Neural cell (in vitro differentiated cells): ENCODE measurements at regions not wholly inside any gene's neighbourhood (a gene's known extent, or its start where the extent isn't known, plus 50 kb on each side); places are given as distances from the start of the nearest gene placed in this dataset.

Experiments
- H2AFZ ChIP-seq: fragments of 200-600, 300-800 bp; sonication (generic), shearing (Covaris generic); 2 replicates; pipeline ENCODE4 v1.6.0; 2014; ENCODE audit warnings: low read depth, mild to moderate bottlenecking, antibody characterized with exemption, low read length, moderate library complexity
- H3F3A ChIP-seq: fragments of 200-600 bp; shearing (Covaris generic); 2 replicates; pipeline ENCODE4 v1.6.1; 2016; ENCODE audit warnings: mild to moderate bottlenecking, moderate library complexity, mixed read lengths, antibody characterized with exemption, low read length; ENCODE audit not compliant: insufficient read depth, poor library complexity, severe bottlenecking
- H3K27ac ChIP-seq: fragments of 200-600, 300-800 bp; sonication (generic), shearing (Covaris generic); 2 replicates; pipeline ENCODE4 v1.5.1; 2014; ENCODE audit warnings: mild to moderate bottlenecking, low read length, moderate library complexity
- H3K27me3 ChIP-seq: fragments of 300-800, 200-600 bp; sonication (generic), shearing (Covaris generic); 2 replicates; pipeline ENCODE4 v1.6.0; 2014; ENCODE audit warnings: mild to moderate bottlenecking, low read depth, low read length, moderate library complexity; ENCODE audit not compliant: insufficient read depth
- H3K36me3 ChIP-seq: fragments of 300-800, 200-600 bp; sonication (generic), shearing (Covaris generic); 2 replicates; pipeline ENCODE4 v1.5.1; 2014; ENCODE audit warnings: mild to moderate bottlenecking, antibody characterized with exemption, low read length, moderate library complexity; ENCODE audit not compliant: insufficient read depth
- H3K4me2 ChIP-seq: fragments of 300-800, 200-600 bp; sonication (generic), shearing (Covaris generic); 2 replicates; pipeline ENCODE4 v1.6.0; 2014; ENCODE audit warnings: mild to moderate bottlenecking, low read length
- H3K4me3 ChIP-seq: fragments of 300-800, 200-600 bp; sonication (generic), shearing (Covaris generic); 2 replicates; pipeline ENCODE4 v1.5.1; 2014; ENCODE audit warnings: mild to moderate bottlenecking, low read length, moderate library complexity
- H3K79me2 ChIP-seq: fragments of 200-600 bp; shearing (Covaris generic); replicated peaks from 2 replicates; pipeline ENCODE4 v1.6.0; 2014; ENCODE audit warnings: mild to moderate bottlenecking, low read length, moderate library complexity; ENCODE audit not compliant: insufficient read depth
- H3K9ac ChIP-seq: fragments of 300-800, 200-600 bp; sonication (generic), shearing (Covaris generic); 2 replicates; pipeline ENCODE4 v1.6.1; 2016; ENCODE audit warnings: mild to moderate bottlenecking, low read length, mixed read lengths
- H3K9me2 ChIP-seq: fragments of 200-600 bp; shearing (Covaris generic); 2 replicates; pipeline ENCODE4 v1.6.1; 2016; ENCODE audit warnings: mild to moderate bottlenecking, low read length, mixed read lengths; ENCODE audit not compliant: insufficient read depth
- H3K9me3 ChIP-seq: fragments of 200-600, 300-800 bp; sonication (generic), shearing (Covaris generic); 2 replicates; pipeline ENCODE4 v1.6.1; 2016; ENCODE audit warnings: mild to moderate bottlenecking, mixed run types, low read length, moderate library complexity, mixed read lengths
- H4K20me1 ChIP-seq: fragments of 200-600 bp; shearing (Covaris generic); 2 replicates; pipeline ENCODE4 v1.6.1; 2016; ENCODE audit warnings: mild to moderate bottlenecking, mixed run types; ENCODE audit not compliant: insufficient read depth
- CTCF ChIP-seq: fragments of 450-650 bp; IDR thresholded peaks from 2 replicates; pipeline ENCODE4 v1.5.1; 2014; ENCODE audit warnings: antibody characterized with exemption, mild to moderate bottlenecking, moderate library complexity; ENCODE audit not compliant: poor library complexity, severe bottlenecking
- EP300 ChIP-seq: fragments of 450-650 bp; conservative IDR thresholded peaks from 2 replicates; pipeline ENCODE4 v1.6.1; 2014; ENCODE audit warnings: antibody characterized with exemption, mild to moderate bottlenecking, moderate library complexity; ENCODE audit not compliant: poor library complexity, severe bottlenecking
- EZH2 ChIP-seq: fragments of 200-600, 300-800 bp; shearing (Covaris generic), sonication (generic); IDR thresholded peaks from 2 replicates; pipeline ENCODE4 v1.6.1; 2014; ENCODE audit warnings: antibody characterized with exemption, low read length, borderline replicate concordance, mild to moderate bottlenecking; ENCODE audit not compliant: insufficient read depth, poor library complexity, severe bottlenecking
- MXI1 ChIP-seq: fragments of 450-650 bp; conservative IDR thresholded peaks from 2 replicates; pipeline ENCODE4 v1.6.1; 2014; ENCODE audit warnings: antibody characterized with exemption, mild to moderate bottlenecking; ENCODE audit not compliant: poor library complexity, severe bottlenecking
- POLR2AphosphoS5 ChIP-seq: IDR thresholded peaks from 2 replicates; pipeline ENCODE4 v1.6.1; 2012
- RAD21 ChIP-seq: fragments of 450-650 bp; conservative IDR thresholded peaks from 2 replicates; pipeline ENCODE4 v1.6.1; 2014; ENCODE audit warnings: antibody characterized with exemption, mild to moderate bottlenecking, moderate library complexity
- REST ChIP-seq: IDR thresholded peaks from 2 replicates; pipeline ENCODE4 v1.6.1; 2012; ENCODE audit warnings: borderline replicate concordance
- SMC3 ChIP-seq: fragments of 450-650 bp; conservative IDR thresholded peaks from 2 replicates; pipeline ENCODE4 v1.6.1; 2014; ENCODE audit warnings: antibody characterized with exemption, mild to moderate bottlenecking, moderate library complexity; ENCODE audit not compliant: poor library complexity
- TAF1 ChIP-seq: IDR thresholded peaks from 2 replicates; pipeline ENCODE4 v1.6.1; 2012; ENCODE audit warnings: low read depth

- TF ChIP-seq MXI1, result no peak
- TF ChIP-seq CTCF, result no peak
- Histone ChIP-seq H2AFZ (no peak overlapping the region), H3K27ac (no peak overlapping the region), H3K36me3 (no peaks in the 10 kb centered on the region), H4K20me1 (no peaks in the 10 kb centered on the region), H3K9me3 (no peaks in the 10 kb centered on the region), H3K4me2 (no peak overlapping the region), H3K4me3 (no peak overlapping the region), H3K9ac (no peak overlapping the region), H3K9me2 (no peaks in the 10 kb centered on the region), H3F3A (no peaks in the 10 kb centered on the region), H3K79me2 (no peaks in the 10 kb centered on the region), H3K27me3 (no peaks in the 10 kb centered on the region)
These were observed 57.0 kb downstream of the RASL11A start for GRCh38 chr13:27327633-27328032.

- H4K20me1 ChIP-seq, result no peaks in the 10 kb centered on the region
- no peak for TF ChIP-seq SMC3
- TF ChIP-seq MXI1, result no peak
- no peak for TF ChIP-seq EP300
- no peak for TF ChIP-seq RAD21
- no peak for TF ChIP-seq CTCF
- H3K79me2 ChIP-seq, result no peaks in the 10 kb centered on the region
- no peaks in the 10 kb centered on the region for H3K27me3 ChIP-seq
- H3K4me3 ChIP-seq, result no peak overlapping the region
- H3F3A ChIP-seq, result no peaks in the 10 kb centered on the region
- no peak overlapping the region for H3K4me2 ChIP-seq
- H2AFZ ChIP-seq, result no peak overlapping the region
- H3K9me2 ChIP-seq, result no peaks in the 10 kb centered on the region
- H3K9ac ChIP-seq, result no peak overlapping the region
- no peaks in the 10 kb centered on the region for H3K36me3 ChIP-seq
- no peaks in the 10 kb centered on the region for H3K9me3 ChIP-seq
- H3K27ac ChIP-seq, result no peak overlapping the region
These were observed 58.6 kb downstream of the RASL11A start for GRCh38 chr13:27329210-27329609.

- no peak overlapping the region for H3K9ac ChIP-seq
- no peaks in the 10 kb centered on the region for H3K9me2 ChIP-seq
- H3K9me3 ChIP-seq, result no peaks in the 10 kb centered on the region
- H3K79me2 ChIP-seq, result no peaks in the 10 kb centered on the region
- no peak overlapping the region for H3K4me3 ChIP-seq
- H3K27me3 ChIP-seq, result no peaks in the 10 kb centered on the region
- no peaks in the 10 kb centered on the region for H3F3A ChIP-seq
- TF ChIP-seq MXI1 (no peak), RAD21 (no peak), REST (peak; percentile 32), SMC3 (no peak), TAF1 (no peak), POLR2AphosphoS5 (peak; percentile 12), CTCF (no peak), EZH2 (no peak), EP300 (no peak)
- H3K27ac ChIP-seq, result no peak overlapping the region
- no peaks in the 10 kb centered on the region for H3K36me3 ChIP-seq
- H4K20me1 ChIP-seq, result no peaks in the 10 kb centered on the region
- no peak overlapping the region for H2AFZ ChIP-seq
- no peak overlapping the region for H3K4me2 ChIP-seq
These were observed 64.3 kb downstream of the RASL11A start for GRCh38 chr13:27334774-27335435.
